ENCODE measurements at regions not wholly inside any gene's neighbourhood (a gene's known extent, or its start where the extent isn't known, plus 50 kb on each side); places are given as distances from the start of the nearest gene placed in this dataset.

GRCh38 chr12:90574676-90575075 is 380.3 kb downstream of the CCER1 start:
- no peak for TF ChIP-seq CTCF (IDR thresholded peaks at IDR 0.05)
- peaks cover 11% of the 10 kb centered on the region for H3K9me3 Mint-ChIP-seq
- no peaks in the 10 kb centered on the region for H3K4me1 Mint-ChIP-seq
- no peak overlapping the region for H3K4me3 Mint-ChIP-seq
- H3K27ac Mint-ChIP-seq = no peak overlapping the region
- H3K27me3 Mint-ChIP-seq (ENCODE audit: low read depth, poor library complexity) = no peaks in the 10 kb centered on the region
- H3K36me3 Mint-ChIP-seq (ENCODE audit: low read depth) = no peaks in the 10 kb centered on the region
- DNase-seq = no peak

DNA sequence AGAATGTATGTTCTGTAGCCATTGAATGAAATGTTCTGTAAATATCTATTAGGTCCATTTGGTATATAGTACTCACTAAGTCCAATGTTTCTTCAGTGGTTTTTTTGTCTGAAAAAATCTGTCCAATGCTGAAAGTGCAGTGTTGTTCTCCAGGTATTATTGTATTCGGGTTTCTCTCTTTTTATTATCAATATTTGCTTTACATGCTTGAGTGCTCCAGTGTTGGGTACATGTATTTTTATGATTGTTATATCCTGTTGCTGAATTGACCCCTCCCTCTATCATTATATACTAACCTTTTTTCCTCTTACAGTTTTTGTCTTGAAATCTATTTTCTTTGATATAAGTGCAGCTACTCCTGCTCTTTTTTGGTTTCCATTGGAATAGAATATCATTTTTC is 382.2 kb downstream of the CCER1 start:
- Mint-ChIP-seq H3K27ac (no peak overlapping the region), H3K27me3 (ENCODE audit: low read depth, poor library complexity) (no peaks in the 10 kb centered on the region), H3K4me1 (no peaks in the 10 kb centered on the region), H3K36me3 (ENCODE audit: low read depth) (no peaks in the 10 kb centered on the region), H3K9me3 (peaks cover 2% of the 10 kb centered on the region), H3K4me3 (no peak overlapping the region)
- TF ChIP-seq CTCF (IDR thresholded peaks at IDR 0.05) = no peak
- no peak for DNase-seq

GRCh38 chr12:90569685-90570084 is 385.3 kb downstream of the CCER1 start:
- Mint-ChIP-seq H3K9me3 (peaks cover 23% of the 10 kb centered on the region), H3K4me3 (no peak overlapping the region), H3K27ac (no peak overlapping the region), H3K4me1 (no peaks in the 10 kb centered on the region), H3K36me3 (ENCODE audit: low read depth) (no peaks in the 10 kb centered on the region), H3K27me3 (ENCODE audit: low read depth, poor library complexity) (no peaks in the 10 kb centered on the region)
- no peak for TF ChIP-seq CTCF (IDR thresholded peaks at IDR 0.05)
- DNase-seq = no peak

DNA sequence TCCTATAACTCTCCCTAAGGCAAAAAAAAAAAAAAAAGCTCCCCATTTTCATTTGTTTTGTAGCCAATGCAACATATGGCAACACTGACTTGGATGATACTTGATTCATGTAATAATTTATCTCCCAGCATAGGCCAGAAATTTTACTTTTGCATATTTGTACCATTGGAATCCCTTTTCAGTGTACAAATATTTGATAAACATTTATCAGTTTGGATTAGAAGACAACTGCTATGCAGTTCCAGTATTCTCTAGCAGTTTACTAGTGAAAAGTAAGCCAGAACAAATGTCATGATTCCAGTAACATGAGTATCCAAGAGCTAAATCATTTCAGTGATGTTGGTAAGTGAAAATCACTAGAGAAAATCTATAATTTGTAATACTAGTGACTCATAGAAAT is 392.3 kb downstream of the CCER1 start:
- Mint-ChIP-seq H3K27me3 (ENCODE audit: low read depth, poor library complexity) (no peaks in the 10 kb centered on the region), H3K9me3 (peaks cover 23% of the 10 kb centered on the region), H3K36me3 (ENCODE audit: low read depth) (no peaks in the 10 kb centered on the region), H3K4me1 (no peaks in the 10 kb centered on the region), H3K27ac (no peak overlapping the region), H3K4me3 (no peak overlapping the region)
- TF ChIP-seq CTCF (IDR thresholded peaks at IDR 0.05) = no peak
- no peak for DNase-seq

GRCh38 chr12:90548595-90548994 is 406.4 kb downstream of the CCER1 start:
- DNase-seq = no peak
- TF ChIP-seq CTCF (IDR thresholded peaks at IDR 0.05) = no peak
- Mint-ChIP-seq H3K27me3 (ENCODE audit: low read depth, poor library complexity) (peaks cover 2% of the 10 kb centered on the region), H3K36me3 (ENCODE audit: low read depth) (no peaks in the 10 kb centered on the region), H3K4me1 (no peaks in the 10 kb centered on the region), H3K4me3 (no peak overlapping the region), H3K27ac (peak overlapping the region; percentile 50), H3K9me3 (no peaks in the 10 kb centered on the region)

GRCh38 chr12:90546511-90546910 is 408.5 kb downstream of the CCER1 start:
- no peak overlapping the region for H3K27ac Mint-ChIP-seq
- TF ChIP-seq CTCF (IDR thresholded peaks at IDR 0.05) = no peak
- H3K9me3 Mint-ChIP-seq = no peaks in the 10 kb centered on the region

More at GRCh38 chr12:90546511-90546910, 408.5 kb downstream of the CCER1 start:
- H3K36me3 Mint-ChIP-seq (ENCODE audit: low read depth) = no peaks in the 10 kb centered on the region
- H3K27me3 Mint-ChIP-seq (ENCODE audit: low read depth, poor library complexity) = peaks cover 2% of the 10 kb centered on the region
- H3K4me3 Mint-ChIP-seq = no peak overlapping the region
- no peak for DNase-seq
- H3K4me1 Mint-ChIP-seq = no peaks in the 10 kb centered on the region

Measured in nephron progenitor cell (in vitro differentiated cells).